22Rv1 (cell line): ENCODE measurements at regions not wholly inside any gene's neighbourhood (a gene's known extent, or its start where the extent isn't known, plus 50 kb on each side); places are given as distances from the start of the nearest gene placed in this dataset.

Source experiments
- H3K27ac ChIP-seq: fragments of 450-650 bp; 2 replicates; pipeline ENCODE4 v1.5.1; 2017
- ZFX ChIP-seq: fragments of 450-650 bp; IDR thresholded peaks from 2 replicates; pipeline ENCODE4 v1.6.1; 2017; ENCODE audit warnings: antibody characterized with exemption, borderline replicate concordance
- TF ChIP-seq, protein P1 (sequence below): fragments of 450-650 bp; IDR thresholded peaks from 2 replicates; pipeline ENCODE4 v1.5.1; 2017; ENCODE audit warnings: mild to moderate bottlenecking

DNA sequence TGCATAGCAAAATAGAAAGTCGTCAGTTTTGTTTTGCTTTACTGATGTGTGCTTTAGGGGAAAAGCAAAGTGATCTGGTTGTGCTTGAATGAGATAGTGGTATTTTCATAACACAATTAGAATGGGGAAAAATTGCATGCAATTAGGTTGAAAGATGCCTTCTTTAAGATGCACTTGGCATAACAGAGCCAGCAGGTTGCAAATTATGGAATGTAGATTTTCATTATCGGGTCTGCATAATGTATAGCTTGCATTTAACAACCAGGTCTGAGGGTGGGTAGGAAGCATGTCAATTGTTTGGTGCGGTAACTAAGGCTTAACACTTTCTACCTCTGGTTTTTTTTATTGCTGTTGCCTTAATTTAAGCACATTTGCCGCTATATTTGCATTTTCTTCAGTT lies 370.7 kb upstream of the MCTP2 start:
- TF ChIP-seq ZFX: no peak
- TF ChIP-seq, protein P1, sequence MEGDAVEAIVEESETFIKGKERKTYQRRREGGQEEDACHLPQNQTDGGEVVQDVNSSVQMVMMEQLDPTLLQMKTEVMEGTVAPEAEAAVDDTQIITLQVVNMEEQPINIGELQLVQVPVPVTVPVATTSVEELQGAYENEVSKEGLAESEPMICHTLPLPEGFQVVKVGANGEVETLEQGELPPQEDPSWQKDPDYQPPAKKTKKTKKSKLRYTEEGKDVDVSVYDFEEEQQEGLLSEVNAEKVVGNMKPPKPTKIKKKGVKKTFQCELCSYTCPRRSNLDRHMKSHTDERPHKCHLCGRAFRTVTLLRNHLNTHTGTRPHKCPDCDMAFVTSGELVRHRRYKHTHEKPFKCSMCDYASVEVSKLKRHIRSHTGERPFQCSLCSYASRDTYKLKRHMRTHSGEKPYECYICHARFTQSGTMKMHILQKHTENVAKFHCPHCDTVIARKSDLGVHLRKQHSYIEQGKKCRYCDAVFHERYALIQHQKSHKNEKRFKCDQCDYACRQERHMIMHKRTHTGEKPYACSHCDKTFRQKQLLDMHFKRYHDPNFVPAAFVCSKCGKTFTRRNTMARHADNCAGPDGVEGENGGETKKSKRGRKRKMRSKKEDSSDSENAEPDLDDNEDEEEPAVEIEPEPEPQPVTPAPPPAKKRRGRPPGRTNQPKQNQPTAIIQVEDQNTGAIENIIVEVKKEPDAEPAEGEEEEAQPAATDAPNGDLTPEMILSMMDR: no peak

DNA sequence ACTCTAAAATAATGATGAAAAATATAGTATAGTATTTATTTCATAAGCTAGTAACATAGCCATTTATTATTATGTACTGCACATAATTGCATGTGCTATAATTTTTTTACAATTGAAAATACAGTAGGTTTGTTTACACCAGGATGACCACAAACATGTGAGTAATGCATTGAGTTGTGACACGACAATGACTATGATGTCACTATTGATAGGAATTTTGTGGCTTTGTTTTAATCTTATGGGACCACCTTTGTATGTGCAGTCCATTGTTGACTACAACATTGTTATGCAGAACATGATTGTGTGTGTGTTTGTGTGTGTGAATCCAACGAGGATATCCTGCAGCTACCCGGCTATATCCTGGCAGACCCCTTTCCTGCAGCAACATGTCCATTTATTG lies 372.2 kb upstream of the MCTP2 start:
- TF ChIP-seq, protein P1: no peak
- no peak for TF ChIP-seq ZFX
- no peak overlapping the region for H3K27ac ChIP-seq

More for the DNA sequence above, 370.7 kb upstream of the MCTP2 start:
- no peak overlapping the region for H3K27ac ChIP-seq

DNA sequence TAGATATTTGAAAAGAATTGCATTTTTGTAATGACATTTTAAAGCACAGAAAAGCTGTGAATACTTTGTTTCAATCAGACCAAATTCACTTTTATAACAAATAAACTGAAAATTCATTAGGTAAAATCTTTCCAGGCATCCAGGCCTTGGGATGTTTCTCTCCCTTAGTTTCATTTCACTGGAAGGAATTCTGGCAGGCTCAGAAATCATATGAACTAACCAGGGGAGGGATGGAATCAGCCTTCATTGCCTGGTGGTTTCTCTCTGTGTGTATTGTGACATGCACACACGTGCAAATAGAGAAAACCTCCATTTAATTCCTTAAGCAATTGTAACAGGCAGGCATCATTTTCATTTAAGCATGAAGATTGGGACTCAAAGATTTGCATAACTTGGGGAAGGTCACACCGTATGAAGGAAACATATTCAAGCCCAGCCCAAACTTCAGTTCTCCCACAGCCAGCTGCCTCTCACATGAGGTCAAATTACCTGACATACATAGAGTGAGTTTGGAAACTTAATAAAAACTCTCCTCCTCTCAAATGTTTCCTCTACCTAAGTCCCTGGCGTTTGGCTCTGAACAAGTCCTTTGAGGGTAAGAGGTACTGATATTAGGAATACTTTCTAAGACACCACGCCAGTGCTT lies 376.1 kb upstream of the MCTP2 start:
- no peak overlapping the region for H3K27ac ChIP-seq
- TF ChIP-seq, protein P1: no peak
- no peak for TF ChIP-seq ZFX

DNA sequence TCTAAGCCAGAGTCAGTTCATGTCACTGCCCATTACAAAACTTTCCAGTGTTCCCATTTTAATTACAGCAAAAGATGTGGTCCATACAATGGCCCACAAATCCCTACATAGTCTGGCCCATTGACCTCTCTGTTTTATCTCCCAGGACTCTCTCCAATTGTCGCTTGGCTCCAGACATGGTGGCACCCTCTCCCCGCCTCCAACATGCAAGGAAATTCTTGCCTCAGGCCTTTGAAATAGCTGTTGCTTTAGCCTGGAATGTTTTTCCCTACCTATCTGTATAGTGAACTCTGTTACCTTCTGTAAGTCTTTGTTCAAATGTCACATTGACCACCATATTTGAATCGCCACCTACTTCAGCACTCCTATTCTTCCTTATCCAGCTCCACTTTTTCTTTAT lies 377.3 kb upstream of the MCTP2 start:
- no peak overlapping the region for H3K27ac ChIP-seq
- TF ChIP-seq, protein P1: no peak
- no peak for TF ChIP-seq ZFX

DNA sequence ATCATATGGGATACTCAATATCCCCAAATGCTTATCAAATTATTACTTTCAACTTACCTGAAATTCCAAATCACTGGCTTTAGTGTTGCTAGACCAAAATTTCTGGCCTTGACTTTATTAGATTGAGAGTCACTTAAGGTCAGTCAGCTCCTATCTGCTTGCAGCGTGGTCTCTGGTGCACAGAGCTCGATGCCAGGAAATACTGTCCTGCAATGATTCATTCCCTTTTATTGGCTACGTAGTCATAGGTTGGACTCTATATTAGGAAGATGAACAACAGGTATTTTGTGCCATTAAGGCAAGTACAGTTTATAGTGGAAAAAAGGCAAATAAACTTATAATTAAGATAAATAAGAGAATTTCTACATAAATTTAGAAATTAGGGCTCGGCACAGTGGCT lies 378.6 kb upstream of the MCTP2 start:
- no peak overlapping the region for H3K27ac ChIP-seq
- TF ChIP-seq, protein P1: no peak
- TF ChIP-seq ZFX: no peak

DNA sequence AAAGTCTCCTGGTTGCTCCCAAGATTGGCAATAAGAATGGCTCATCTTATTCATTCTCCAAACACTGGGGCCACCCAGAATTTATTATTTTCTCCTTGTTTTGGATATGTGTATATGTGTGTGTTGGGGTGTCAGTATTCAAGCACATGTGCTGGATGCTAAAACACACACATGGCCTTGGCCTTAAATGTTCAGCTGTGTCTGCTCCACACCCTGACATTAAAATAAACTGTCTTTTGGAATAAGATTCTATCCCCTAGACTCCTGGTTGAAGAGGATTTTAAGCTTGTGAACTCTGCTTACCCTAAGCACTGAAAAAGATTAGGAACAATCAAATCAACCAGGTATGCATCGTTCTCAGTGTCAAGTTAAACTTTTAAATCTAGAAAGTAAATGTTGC lies 382.9 kb upstream of the MCTP2 start:
- H3K27ac ChIP-seq: no peak overlapping the region
- TF ChIP-seq, protein P1: no peak
- TF ChIP-seq ZFX: no peak

DNA sequence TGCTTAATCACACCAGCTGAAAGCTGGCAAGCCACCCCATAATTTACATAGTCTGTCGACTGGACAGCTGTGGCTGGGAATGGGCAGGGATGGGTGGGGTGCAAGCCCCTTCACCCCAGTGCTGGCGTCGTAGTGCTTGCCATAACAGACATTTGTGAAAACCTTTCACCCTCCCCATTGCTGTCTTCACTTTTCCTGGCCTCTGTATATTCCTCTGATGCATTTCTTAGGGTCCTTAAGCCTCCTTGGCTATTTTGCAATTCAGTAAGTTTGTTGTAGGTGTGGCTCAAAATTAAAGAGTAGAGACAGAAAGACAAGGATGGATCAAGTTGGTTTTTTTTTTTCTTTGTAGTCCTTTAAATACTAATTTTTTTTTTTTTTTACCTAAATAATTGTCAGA lies 383.3 kb upstream of the MCTP2 start:
- TF ChIP-seq, protein P1: no peak
- no peak for TF ChIP-seq ZFX
- no peak overlapping the region for H3K27ac ChIP-seq
